Germinal center (tissue), 1 donor: ENCODE measurements at regions not wholly inside any gene's neighbourhood (a gene's known extent, or its start where the extent isn't known, plus 50 kb on each side); places are given as distances from the start of the nearest gene placed in this dataset.

Experiments
- DNase-seq: peaks from one replicate; pipeline ENCODE4 v3.0.0; 2012; ENCODE audit warnings: mixed read lengths, low spot score

DNA sequence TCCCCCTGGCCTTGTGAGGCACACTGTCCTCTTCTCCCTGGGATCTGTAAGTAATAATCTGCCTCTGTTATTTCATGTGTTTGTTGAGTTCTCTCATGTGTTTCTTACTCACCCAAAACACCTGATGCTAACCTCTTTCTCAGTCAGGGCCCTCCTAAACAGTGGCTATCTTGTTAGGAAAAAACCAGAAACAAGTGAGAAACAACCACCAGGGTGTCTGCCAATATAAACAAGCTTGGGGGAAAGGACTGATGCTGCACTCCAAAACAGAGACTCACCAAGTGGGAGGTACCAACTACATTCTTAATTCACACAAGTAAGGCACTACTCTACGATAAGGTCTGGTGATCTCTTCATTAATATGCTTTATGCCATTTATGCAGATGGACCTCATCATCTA, 564.4 kb downstream of the SEMA5A start:
- no peak for DNase-seq

DNA sequence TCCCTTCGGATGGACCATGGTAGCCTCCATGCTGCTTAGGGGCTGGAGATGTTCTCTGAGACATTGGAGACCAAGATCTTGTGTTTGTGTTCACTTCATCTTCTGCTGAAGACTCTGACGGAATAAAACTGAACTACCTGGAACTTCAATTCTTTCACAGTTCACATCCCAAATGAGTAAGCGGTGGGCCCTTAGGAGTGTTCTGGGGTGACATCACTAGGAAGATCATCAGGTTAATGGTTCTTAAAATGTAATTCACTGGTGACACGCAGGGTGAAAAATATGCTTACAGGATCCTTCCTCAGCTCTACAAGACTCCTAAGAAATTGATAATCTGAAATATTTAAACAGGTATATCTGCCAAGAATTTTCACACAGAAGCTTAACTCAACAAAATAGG, 561.5 kb downstream of the SEMA5A start:
- no peak for DNase-seq
